GM21528 (cell line): ENCODE measurements at regions not wholly inside any gene's neighbourhood (a gene's known extent, or its start where the extent isn't known, plus 50 kb on each side); places are given as distances from the start of the nearest gene placed in this dataset.
"Not testable (repeated sequence)": the region's sequence is repeated elsewhere in the genome, so short reads cannot be mapped to it uniquely, and the experiment has no call there.

Experiments used
- ATAC-seq: cut with Tn5 transposase; IDR thresholded peaks from one replicate; pipeline ENCODE4 v1.9.1; 2021; ENCODE audit warnings: mild to moderate bottlenecking, moderate library complexity; ENCODE audit not compliant: unreplicated experiment, low FRiP score

- ATAC-seq = no peak
Measured at GRCh38 chr16:72469932-72470331, 298.0 kb upstream of the PMFBP1 start.

GRCh38 chr16:72468582-72468981 lies 296.6 kb upstream of the PMFBP1 start:
- ATAC-seq = no peak

GRCh38 chr16:72467157-72467759 lies 295.3 kb upstream of the PMFBP1 start:
- ATAC-seq = no peak

GRCh38 chr16:72464597-72465368 lies 292.8 kb upstream of the PMFBP1 start:
- ATAC-seq = no peak

GRCh38 chr16:72464052-72464451 lies 292.1 kb upstream of the PMFBP1 start:
- no peak for ATAC-seq

GRCh38 chr16:72458035-72458434 lies 286.1 kb upstream of the PMFBP1 start:
- no peak for ATAC-seq

- ATAC-seq = no peak
Measured at GRCh38 chr16:72457243-72457940, 285.4 kb upstream of the PMFBP1 start.

GRCh38 chr16:72455743-72456659 lies 284.0 kb upstream of the PMFBP1 start:
- no peak for ATAC-seq

GRCh38 chr16:72453856-72454255 lies 281.9 kb upstream of the PMFBP1 start:
- not testable (repeated sequence) for ATAC-seq

- ATAC-seq = no peak
Measured at GRCh38 chr16:72444696-72445095, 272.7 kb upstream of the PMFBP1 start.

GRCh38 chr16:72443809-72444208 lies 271.9 kb upstream of the PMFBP1 start:
- ATAC-seq = no peak

- ATAC-seq = no peak
Measured at GRCh38 chr16:72442385-72443158, 270.6 kb upstream of the PMFBP1 start.

GRCh38 chr16:72437891-72438290 lies 265.9 kb upstream of the PMFBP1 start:
- ATAC-seq = no peak

- ATAC-seq = no peak
Measured at GRCh38 chr16:72434159-72434558, 262.2 kb upstream of the PMFBP1 start.

GRCh38 chr16:72430121-72430520 lies 258.2 kb upstream of the PMFBP1 start:
- ATAC-seq = no peak

GRCh38 chr16:72429671-72430081 lies 257.7 kb upstream of the PMFBP1 start:
- ATAC-seq = no peak

GRCh38 chr16:72428681-72429376 lies 256.9 kb upstream of the PMFBP1 start:
- no peak for ATAC-seq

- no peak for ATAC-seq
Measured at GRCh38 chr16:72427783-72428331, 255.9 kb upstream of the PMFBP1 start.
